Osteoblast (primary cell): ENCODE measurements at regions not wholly inside any gene's neighbourhood (a gene's known extent, or its start where the extent isn't known, plus 50 kb on each side); places are given as distances from the start of the nearest gene placed in this dataset.

ENCODE experiments used
- DNase-seq: peaks from one replicate; pipeline ENCODE4 v3.0.0; 2011; ENCODE audit warnings: low spot score, mixed read lengths; ENCODE audit not compliant: insufficient read length; ENCODE audit errors: missing footprints
- H2AFZ ChIP-seq: 2 replicates; pipeline ENCODE4 v1.6.0; 2011; ENCODE audit warnings: mild to moderate bottlenecking, low read length
- H3K27ac ChIP-seq: 2 replicates; pipeline ENCODE4 v1.5.1; 2011; ENCODE audit warnings: mild to moderate bottlenecking, low read depth, low read length, moderate library complexity
- H3K27me3 ChIP-seq: 2 replicates; pipeline ENCODE4 v1.6.0; 2012; ENCODE audit warnings: mild to moderate bottlenecking, control low read depth, inconsistent platforms, low read length, moderate library complexity; ENCODE audit not compliant: insufficient read depth
- H3K36me3 ChIP-seq: 2 replicates; pipeline ENCODE4 v1.5.1; 2011; ENCODE audit warnings: mild to moderate bottlenecking, low read length, control low read depth, moderate library complexity; ENCODE audit not compliant: insufficient read depth
- H3K4me1 ChIP-seq: 2 replicates; pipeline ENCODE4 v1.5.1; 2011; ENCODE audit warnings: mild to moderate bottlenecking, low read length, control low read depth, moderate library complexity; ENCODE audit not compliant: insufficient read depth
- H3K4me2 ChIP-seq: 2 replicates; pipeline ENCODE4 v1.6.0; 2011; ENCODE audit warnings: mild to moderate bottlenecking, low read length; ENCODE audit not compliant: insufficient read depth
- H3K4me3 ChIP-seq: fragments of 200-600 bp; sonication (generic); 3 replicates; pipeline ENCODE4 v1.5.1; 2012; ENCODE audit warnings: mild to moderate bottlenecking, low read length, inconsistent platforms; ENCODE audit not compliant: insufficient read depth
- H3K79me2 ChIP-seq: 2 replicates; pipeline ENCODE4 v1.6.0; 2012; ENCODE audit warnings: mild to moderate bottlenecking, low read length, control low read depth, inconsistent platforms; ENCODE audit not compliant: insufficient read depth
- H3K9me3 ChIP-seq: 2 replicates; pipeline ENCODE4 v1.5.1; 2011; ENCODE audit warnings: low read depth, low read length, control low read depth
- H4K20me1 ChIP-seq: 2 replicates; pipeline ENCODE4 v1.6.0; 2012; ENCODE audit warnings: mild to moderate bottlenecking, low read length, control low read depth; ENCODE audit not compliant: insufficient read depth
- TF ChIP-seq, protein P1 (sequence below): IDR thresholded peaks from 2 replicates; pipeline ENCODE4 v1.5.1; 2011; ENCODE audit warnings: mild to moderate bottlenecking, low read depth, low read length, moderate library complexity; ENCODE audit errors: extremely low read depth

DNA sequence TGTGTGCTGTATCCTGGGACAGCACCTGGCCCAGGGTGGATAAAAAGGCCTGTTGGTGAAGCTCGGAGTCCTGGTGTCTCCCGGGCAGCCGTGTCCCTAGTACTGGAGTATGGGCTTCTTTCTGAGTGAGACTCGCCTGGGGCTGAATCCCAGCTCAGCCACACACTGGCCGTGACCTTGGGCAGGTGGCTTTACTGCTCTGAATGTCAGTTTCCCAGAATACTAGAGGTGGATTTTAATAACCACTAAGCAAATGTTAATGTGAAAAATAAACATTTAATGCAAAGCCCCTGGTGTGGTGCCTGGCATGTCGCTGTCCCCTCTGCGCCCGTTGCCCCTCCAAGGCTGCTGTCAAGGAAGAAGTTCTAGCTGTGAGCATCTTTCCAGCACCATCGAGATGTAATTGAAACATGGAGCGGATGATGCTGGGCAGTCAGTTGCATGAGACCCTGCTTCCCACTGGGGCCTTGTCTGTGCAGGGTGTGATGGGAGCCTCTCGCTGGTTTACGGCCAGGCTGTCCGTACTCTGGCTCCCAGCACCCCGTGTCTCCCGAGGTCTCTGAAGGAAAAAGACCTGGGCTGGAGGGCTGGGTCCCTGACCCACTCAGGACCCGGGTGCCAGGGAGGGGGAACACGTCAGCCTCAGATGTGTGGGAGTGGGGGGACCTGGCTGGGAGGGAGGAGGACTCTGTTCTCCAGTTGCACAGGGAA is 527.8 kb downstream of the MATN1 start:
- Histone ChIP-seq H2AFZ (no peak overlapping the region), H3K9me3 (no peaks in the 10 kb centered on the region), H4K20me1 (no peaks in the 10 kb centered on the region), H3K27ac (no peak overlapping the region), H3K4me3 (no peak overlapping the region), H3K4me2 (no peak overlapping the region), H3K36me3 (no peaks in the 10 kb centered on the region), H3K79me2 (no peaks in the 10 kb centered on the region), H3K27me3 (no peaks in the 10 kb centered on the region), H3K4me1 (peaks cover 5% of the 10 kb centered on the region)
- no peak for DNase-seq
- TF ChIP-seq, protein P1, sequence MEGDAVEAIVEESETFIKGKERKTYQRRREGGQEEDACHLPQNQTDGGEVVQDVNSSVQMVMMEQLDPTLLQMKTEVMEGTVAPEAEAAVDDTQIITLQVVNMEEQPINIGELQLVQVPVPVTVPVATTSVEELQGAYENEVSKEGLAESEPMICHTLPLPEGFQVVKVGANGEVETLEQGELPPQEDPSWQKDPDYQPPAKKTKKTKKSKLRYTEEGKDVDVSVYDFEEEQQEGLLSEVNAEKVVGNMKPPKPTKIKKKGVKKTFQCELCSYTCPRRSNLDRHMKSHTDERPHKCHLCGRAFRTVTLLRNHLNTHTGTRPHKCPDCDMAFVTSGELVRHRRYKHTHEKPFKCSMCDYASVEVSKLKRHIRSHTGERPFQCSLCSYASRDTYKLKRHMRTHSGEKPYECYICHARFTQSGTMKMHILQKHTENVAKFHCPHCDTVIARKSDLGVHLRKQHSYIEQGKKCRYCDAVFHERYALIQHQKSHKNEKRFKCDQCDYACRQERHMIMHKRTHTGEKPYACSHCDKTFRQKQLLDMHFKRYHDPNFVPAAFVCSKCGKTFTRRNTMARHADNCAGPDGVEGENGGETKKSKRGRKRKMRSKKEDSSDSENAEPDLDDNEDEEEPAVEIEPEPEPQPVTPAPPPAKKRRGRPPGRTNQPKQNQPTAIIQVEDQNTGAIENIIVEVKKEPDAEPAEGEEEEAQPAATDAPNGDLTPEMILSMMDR, result no peak

DNA sequence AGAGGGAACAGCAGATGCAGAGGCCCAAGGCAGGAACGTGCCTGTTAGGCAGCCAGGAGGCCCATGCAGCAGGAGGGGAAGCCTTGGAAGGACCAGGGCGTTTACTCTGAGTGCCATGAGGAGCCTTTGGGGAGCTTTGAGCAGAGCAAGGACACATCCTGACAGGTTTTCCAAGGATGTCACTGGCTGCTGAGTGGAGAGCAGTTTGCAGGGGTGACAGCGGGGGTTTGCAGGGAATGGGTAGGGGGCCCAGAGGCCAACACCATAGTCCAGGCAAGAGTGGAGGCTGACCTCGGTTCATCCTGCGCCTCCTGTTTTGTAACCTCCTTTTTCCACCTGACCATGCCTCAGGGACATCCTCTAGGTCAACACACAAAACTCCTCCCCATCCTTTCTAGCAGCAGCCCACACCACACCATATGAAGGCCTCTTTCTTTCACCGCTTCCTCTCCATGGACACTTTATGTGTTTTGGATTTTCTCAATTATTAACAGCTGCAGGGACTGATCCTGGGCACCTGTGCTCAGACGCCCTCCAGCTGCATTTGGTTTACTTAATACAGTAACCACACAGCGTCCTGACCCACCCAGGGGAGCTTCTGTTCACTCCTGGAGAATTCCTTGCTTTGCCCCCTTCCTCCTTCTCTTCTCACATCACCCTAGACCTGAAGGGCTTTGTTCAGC is 528.5 kb downstream of the MATN1 start:
- TF ChIP-seq, protein P1, result no peak
- H3K4me2 ChIP-seq, result no peak overlapping the region
- H3K4me1 ChIP-seq, result peaks cover 5% of the 10 kb centered on the region
- no peak for DNase-seq
- H2AFZ ChIP-seq, result no peak overlapping the region
- no peaks in the 10 kb centered on the region for H3K9me3 ChIP-seq
- H3K36me3 ChIP-seq, result no peaks in the 10 kb centered on the region
- H3K4me3 ChIP-seq, result no peak overlapping the region
- no peaks in the 10 kb centered on the region for H3K79me2 ChIP-seq
- H4K20me1 ChIP-seq, result no peaks in the 10 kb centered on the region
- H3K27me3 ChIP-seq, result no peaks in the 10 kb centered on the region
- no peak overlapping the region for H3K27ac ChIP-seq

DNA sequence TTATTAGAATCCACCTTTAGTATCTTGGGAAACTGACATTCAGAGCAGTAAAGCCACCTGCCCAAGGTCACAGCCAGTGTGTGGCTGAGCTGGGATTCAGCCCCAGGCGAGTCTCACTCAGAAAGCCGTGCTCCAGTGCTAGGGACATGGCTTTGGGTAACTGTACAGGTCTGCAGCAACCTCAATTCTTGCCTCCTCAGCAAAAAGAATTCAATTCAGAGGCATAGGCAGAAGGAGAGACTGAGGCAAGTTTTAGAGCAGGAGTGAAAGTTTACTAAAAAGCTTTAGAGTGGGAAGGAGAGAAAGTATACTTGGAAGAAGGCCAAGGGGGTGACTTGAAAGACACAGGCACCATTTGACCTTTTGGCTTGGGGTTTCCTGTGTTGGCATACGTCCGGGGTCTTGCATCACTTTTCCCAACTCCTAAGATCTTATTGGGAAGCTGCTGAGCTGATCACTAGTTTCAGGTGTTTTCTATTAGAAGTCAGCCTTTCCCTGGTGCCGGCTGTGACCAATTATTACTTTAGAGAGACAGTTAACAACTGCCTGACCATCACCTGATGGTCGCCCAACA is 529.3 kb downstream of the MATN1 start:
- TF ChIP-seq, protein P1, result no peak
- Histone ChIP-seq H3K4me2 (no peak overlapping the region), H3K4me1 (peaks cover 5% of the 10 kb centered on the region), H3K79me2 (no peaks in the 10 kb centered on the region), H3K27me3 (no peaks in the 10 kb centered on the region), H3K9me3 (no peaks in the 10 kb centered on the region), H4K20me1 (no peaks in the 10 kb centered on the region), H3K27ac (no peak overlapping the region), H2AFZ (no peak overlapping the region), H3K4me3 (no peak overlapping the region), H3K36me3 (no peaks in the 10 kb centered on the region)
- no peak for DNase-seq

DNA sequence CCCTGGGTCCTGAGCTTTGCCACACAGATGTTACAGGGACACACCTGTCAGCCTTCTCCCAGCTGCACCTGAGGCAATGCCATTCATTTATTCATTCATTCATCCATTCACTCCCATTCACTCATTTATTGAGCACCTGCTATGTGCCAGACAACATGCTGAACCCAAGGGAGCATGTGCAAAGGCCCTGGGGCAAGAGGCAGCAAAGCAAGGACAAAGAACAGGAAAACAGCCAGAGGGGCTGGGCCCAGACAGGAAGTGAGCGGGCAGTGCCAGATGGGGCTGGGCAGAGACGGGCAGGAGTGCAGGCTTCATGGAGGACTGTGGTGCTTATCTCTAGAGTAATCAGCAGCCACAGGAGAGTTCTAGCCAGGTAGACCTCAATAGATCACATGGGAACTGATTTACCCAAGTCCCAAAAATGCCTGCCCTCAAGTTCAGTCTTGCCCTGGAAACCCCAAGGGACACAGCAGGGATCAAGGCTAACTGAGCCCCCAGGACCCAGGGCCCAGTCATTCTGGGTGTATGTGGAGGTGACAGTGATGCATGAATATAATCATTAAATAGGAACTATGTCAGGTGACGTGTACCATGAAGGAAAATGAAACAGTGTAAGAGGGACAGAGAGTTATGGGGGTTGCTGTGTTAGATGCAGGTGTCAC is 530.3 kb downstream of the MATN1 start:
- Histone ChIP-seq H3K79me2 (no peaks in the 10 kb centered on the region), H3K4me2 (no peak overlapping the region), H2AFZ (no peak overlapping the region), H3K4me3 (no peak overlapping the region), H3K4me1 (peaks cover 5% of the 10 kb centered on the region), H3K36me3 (no peaks in the 10 kb centered on the region), H4K20me1 (no peaks in the 10 kb centered on the region), H3K9me3 (no peaks in the 10 kb centered on the region), H3K27ac (no peak overlapping the region), H3K27me3 (no peaks in the 10 kb centered on the region)
- DNase-seq, result no peak
- TF ChIP-seq, protein P1, result no peak
